Stomach (tissue), 8 donors: ENCODE measurements at regions not wholly inside any gene's neighbourhood (a gene's known extent, or its start where the extent isn't known, plus 50 kb on each side); places are given as distances from the start of the nearest gene placed in this dataset.
A peak's percentile ranks its signal among the peaks of the same experiment; 100 is the strongest.

Experiments
- DNase-seq, 2 donors: peaks; one replicate each; pipeline versions ENCODE4 v3.0.0 to v3.0.0-alpha.2; 2013 to 2019
- H3K27ac ChIP-seq, 5 donors: fragments of 200-600 bp in 4 of 5; sonication (generic) in 4 of 5; one replicate each; pipeline ENCODE4 v1.5.1; 2013 to 2019; ENCODE audit warnings: mild to moderate bottlenecking in 1 of 5, moderate library complexity in 1 of 5
- H3K27me3 ChIP-seq, 3 donors: fragments of 200-600 bp; sonication (generic); one replicate each; pipeline ENCODE4 v1.5.1; 2017 to 2019; ENCODE audit warnings: mixed run types in 1 of 3
- H3K36me3 ChIP-seq, 4 donors: fragments of 200-600 bp; sonication (generic); 1 replicate in 3 of 4; 2 replicates in 1 of 4; pipeline ENCODE4 v1.5.1; 2016 to 2019
- H3K4me1 ChIP-seq, 4 donors: fragments of 200-600 bp; sonication (generic); one replicate each; pipeline ENCODE4 v1.5.1; 2016 to 2019
- H3K4me3 ChIP-seq, 4 donors: fragments of 200-600 bp; sonication (generic) in 3 of 4; one replicate each; pipeline ENCODE4 v1.5.1; 2016 to 2019; ENCODE audit warnings: mild to moderate bottlenecking in 1 of 4
- H3K9me3 ChIP-seq, 4 donors: fragments of 200-600 bp; sonication (generic); one replicate each; pipeline ENCODE4 v1.5.1; 2016 to 2019
- CTCF ChIP-seq, 7 experiments: fragments of 450-650 bp in 4 of 7; fragments of 200-600 bp in 3 of 7; sonication (generic) in 3 of 7; IDR thresholded peaks; one replicate each; pipeline ENCODE4 v1.5.1; 2016 to 2019; ENCODE audit warnings: antibody characterized with exemption in 7 of 7, control low read depth in 2 of 7, mild to moderate bottlenecking in 1 of 7
- EP300 ChIP-seq: sonication (generic); formaldehyde crosslinking; IDR thresholded peaks from one replicate; pipeline ENCODE4 v1.6.1; 2017; ENCODE audit warnings: antibody characterized with exemption
- POLR2A ChIP-seq, 4 donors: fragments of 450-650 bp; IDR thresholded peaks; one replicate each; pipeline ENCODE4 v1.6.1; 2016; ENCODE audit warnings: antibody characterized with exemption in 4 of 4, control low read depth in 2 of 4, mild to moderate bottlenecking in 1 of 4, moderate library complexity in 1 of 4
- POLR2AphosphoS5 ChIP-seq, 3 donors: sonication (generic); formaldehyde crosslinking; IDR thresholded peaks; one replicate each; pipeline ENCODE4 v1.6.1; 2016; ENCODE audit warnings: antibody characterized with exemption in 3 of 3
- WGBS, 5 donors: extraction: QIAGEN DNeasy Blood & Tissue Kit in 3 of 5; methylation state at CpG; one replicate each; pipeline versions ENCODE4 v1.1.5 to v1.1.7; 2013 to 2018; 5-methylcytosine and 5-hydroxymethylcytosine counted together
- intact Hi-C: fragments of 100-400 bp; cut with DNase I; formaldehyde crosslinking; loops from one replicate; pipeline ENCODE4 v1.15.1; 2023; ENCODE audit warnings: low total_unique reads
- donor health status: healthy with polysubstance abuse.
- donor health status: Bipolar disorder and iron deficiency.
- donor health status: healthy.

GRCh38 chr1:118300808-118301207 is 115.8 kb upstream of the SPAG17 start:
- TF ChIP-seq CTCF (IDR thresholded peaks at IDR 0.05) (no peak), POLR2A (IDR thresholded peaks at IDR 0.05) (no peak), POLR2AphosphoS5 (IDR thresholded peaks at IDR 0.05) (no peak), EP300 (no peak)
- no peaks in the 10 kb centered on the region for H3K36me3 ChIP-seq
- H3K4me1 ChIP-seq = no peaks in the 10 kb centered on the region
- H3K9me3 ChIP-seq = no peaks in the 10 kb centered on the region
- no peaks in the 10 kb centered on the region for H3K27me3 ChIP-seq
- no peak overlapping the region for H3K4me3 ChIP-seq
- intact Hi-C loops = no loop called here
- no peak for DNase-seq
- H3K27ac ChIP-seq = no peak overlapping the region

DNA sequence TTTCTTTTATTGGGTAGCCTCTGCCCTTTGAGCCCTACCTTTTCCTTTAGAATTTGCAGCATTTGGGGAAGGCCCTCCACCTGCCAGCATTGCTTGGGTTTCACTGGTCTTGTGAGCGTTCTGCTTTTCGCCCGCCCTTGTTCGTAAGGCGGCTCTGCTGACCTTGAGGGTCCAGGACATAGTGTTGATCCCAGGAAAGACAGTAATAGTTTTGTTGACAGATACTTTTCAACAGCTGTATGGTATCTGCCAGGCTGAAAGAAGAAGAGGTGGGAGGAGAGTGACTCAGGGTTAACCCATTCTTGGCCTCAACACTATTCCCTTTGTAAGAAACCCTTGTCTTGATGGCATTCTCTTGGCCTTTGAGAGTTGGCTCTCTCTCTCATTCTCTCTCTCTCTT is 113.4 kb upstream of the SPAG17 start:
- intact Hi-C loops = no loop called here
- 86 to 95% (median 91%) methylated on average over 5 of the region's 5 CpGs for WGBS, 5 donors
- H3K27ac ChIP-seq = no peak overlapping the region
- no peak for DNase-seq
- TF ChIP-seq EP300 = no peak
- no peak for TF ChIP-seq CTCF (IDR thresholded peaks at IDR 0.05)
- TF ChIP-seq POLR2AphosphoS5 (IDR thresholded peaks at IDR 0.05) = no peak
- no peak for TF ChIP-seq POLR2A (IDR thresholded peaks at IDR 0.05)
- no peaks in the 10 kb centered on the region for H3K27me3 ChIP-seq
- H3K36me3 ChIP-seq = no peaks in the 10 kb centered on the region
- H3K4me1 ChIP-seq = no peaks in the 10 kb centered on the region
- H3K9me3 ChIP-seq = no peaks in the 10 kb centered on the region
- H3K4me3 ChIP-seq = no peak overlapping the region

- no peaks in the 10 kb centered on the region for H3K4me1 ChIP-seq
- TF ChIP-seq POLR2A (IDR thresholded peaks at IDR 0.05) (no peak), CTCF (IDR thresholded peaks at IDR 0.05) (no peak), POLR2AphosphoS5 (IDR thresholded peaks at IDR 0.05) (no peak), EP300 (no peak)
- DNase-seq = no peak
Measured at GRCh38 chr1:118297521-118297920, 112.5 kb upstream of the SPAG17 start.

GRCh38 chr1:118294875-118295642 is 110.0 kb upstream of the SPAG17 start:
- Histone ChIP-seq H3K27ac (no peak overlapping the region), H3K27me3 (no peaks in the 10 kb centered on the region), H3K4me1 (no peaks in the 10 kb centered on the region), H3K4me3 (no peak overlapping the region), H3K9me3 (no peaks in the 10 kb centered on the region), H3K36me3 (no peaks in the 10 kb centered on the region)
- intact Hi-C loops = no loop called here
- peak in 1 of 2 donors; percentile 47 for DNase-seq
- TF ChIP-seq CTCF (IDR thresholded peaks at IDR 0.05) (no peak), EP300 (no peak), POLR2A (IDR thresholded peaks at IDR 0.05) (no peak), POLR2AphosphoS5 (IDR thresholded peaks at IDR 0.05) (no peak)
- 66 to 78% (median 72%) methylated on average over 6 of the region's 6 CpGs for WGBS, 5 donors

More at GRCh38 chr1:118297521-118297920, 112.5 kb upstream of the SPAG17 start:
- Histone ChIP-seq H3K36me3 (no peaks in the 10 kb centered on the region), H3K9me3 (no peaks in the 10 kb centered on the region), H3K27me3 (no peaks in the 10 kb centered on the region), H3K4me3 (no peak overlapping the region), H3K27ac (no peak overlapping the region)
- intact Hi-C loops = no loop called here
